Central memory CD8-positive, alpha-beta T cell (primary cell): ENCODE measurements at regions not wholly inside any gene's neighbourhood (a gene's known extent, or its start where the extent isn't known, plus 50 kb on each side); places are given as distances from the start of the nearest gene placed in this dataset.

ENCODE experiments used
- ATAC-seq: fragments of 150-1000 bp; cut with Tn5 transposase; replicated peaks from 2 replicates; pipeline ENCODE4 v1.10.0; 2022; ENCODE audit warnings: mild to moderate bottlenecking, moderate FRiP score, moderate number of reproducible peaks; ENCODE audit not compliant: poor library complexity, severe bottlenecking; ENCODE audit errors: extremely low read depth
- DNase-seq, 2 donors: peaks; one replicate each; pipeline ENCODE4 v3.0.0; 2021; ENCODE audit warnings: low spot score in 2 of 2
- H3K27ac Mint-ChIP-seq: one replicate; pipeline ENCODE4 v1.8.0; 2022; ENCODE audit warnings: low read depth, mild to moderate bottlenecking, moderate library complexity, mixed read lengths
- H3K27me3 Mint-ChIP-seq: one replicate; pipeline ENCODE4 v1.8.0; 2022; ENCODE audit warnings: mixed read lengths
- H3K36me3 Mint-ChIP-seq: one replicate; pipeline ENCODE4 v1.8.0; 2022; ENCODE audit warnings: mild to moderate bottlenecking, moderate library complexity, mixed read lengths; ENCODE audit not compliant: insufficient read depth
- H3K4me1 Mint-ChIP-seq: one replicate; pipeline ENCODE4 v1.8.0; 2022; ENCODE audit warnings: mixed read lengths
- H3K4me3 Mint-ChIP-seq: one replicate; pipeline ENCODE4 v1.8.0; 2022; ENCODE audit warnings: mild to moderate bottlenecking, moderate library complexity, mixed read lengths
- H3K9me3 Mint-ChIP-seq: one replicate; pipeline ENCODE4 v1.8.0; 2022; ENCODE audit warnings: mixed read lengths

- DNase-seq = no peak
- ATAC-seq = no peak
- H3K27ac Mint-ChIP-seq = no peak overlapping the region
These were observed 303.5 kb upstream of the TSHZ2 start for GRCh38 chr20:52668626-52669025.

GRCh38 chr20:52667358-52667757 lies 304.8 kb upstream of the TSHZ2 start:
- Mint-ChIP-seq H3K9me3 (no peaks in the 10 kb centered on the region), H3K4me3 (no peak overlapping the region), H3K4me1 (no peaks in the 10 kb centered on the region), H3K27ac (no peak overlapping the region), H3K36me3 (peaks cover 3% of the 10 kb centered on the region), H3K27me3 (peaks cover 34% of the 10 kb centered on the region)
- DNase-seq (no peak), ATAC-seq (no peak)

More at GRCh38 chr20:52668626-52669025, 303.5 kb upstream of the TSHZ2 start:
- H3K27me3 Mint-ChIP-seq = peaks cover 34% of the 10 kb centered on the region
- no peak overlapping the region for H3K4me3 Mint-ChIP-seq
- H3K4me1 Mint-ChIP-seq = no peaks in the 10 kb centered on the region
- no peaks in the 10 kb centered on the region for H3K9me3 Mint-ChIP-seq
- H3K36me3 Mint-ChIP-seq = peaks cover 3% of the 10 kb centered on the region

GRCh38 chr20:52665441-52665840 lies 306.7 kb upstream of the TSHZ2 start:
- Mint-ChIP-seq H3K9me3 (no peaks in the 10 kb centered on the region), H3K4me1 (no peaks in the 10 kb centered on the region), H3K36me3 (peaks cover 1% of the 10 kb centered on the region), H3K27me3 (peaks cover 22% of the 10 kb centered on the region), H3K27ac (no peak overlapping the region), H3K4me3 (no peak overlapping the region)
- DNase-seq = no peak
- ATAC-seq = no peak

GRCh38 chr20:52655395-52655794 lies 316.8 kb upstream of the TSHZ2 start:
- H3K9me3 Mint-ChIP-seq = no peaks in the 10 kb centered on the region
- no peak overlapping the region for H3K4me3 Mint-ChIP-seq
- ATAC-seq (no peak), DNase-seq (no peak)
- H3K36me3 Mint-ChIP-seq = no peaks in the 10 kb centered on the region
- H3K27me3 Mint-ChIP-seq = peaks cover 24% of the 10 kb centered on the region
- no peaks in the 10 kb centered on the region for H3K4me1 Mint-ChIP-seq
- no peak overlapping the region for H3K27ac Mint-ChIP-seq

GRCh38 chr20:52654567-52654966 lies 317.6 kb upstream of the TSHZ2 start:
- Mint-ChIP-seq H3K4me3 (no peak overlapping the region), H3K36me3 (no peaks in the 10 kb centered on the region), H3K27ac (no peak overlapping the region), H3K27me3 (peaks cover 22% of the 10 kb centered on the region), H3K4me1 (no peaks in the 10 kb centered on the region), H3K9me3 (no peaks in the 10 kb centered on the region)
- DNase-seq (no peak), ATAC-seq (no peak)

- no peaks in the 10 kb centered on the region for H3K9me3 Mint-ChIP-seq
- DNase-seq (no peak), ATAC-seq (no peak)
- H3K27me3 Mint-ChIP-seq = peaks cover 32% of the 10 kb centered on the region
- H3K4me3 Mint-ChIP-seq = no peak overlapping the region
- no peaks in the 10 kb centered on the region for H3K4me1 Mint-ChIP-seq
- H3K36me3 Mint-ChIP-seq = no peaks in the 10 kb centered on the region
- H3K27ac Mint-ChIP-seq = no peak overlapping the region
These were observed 319.9 kb upstream of the TSHZ2 start for GRCh38 chr20:52652271-52652670.

- H3K36me3 Mint-ChIP-seq = no peaks in the 10 kb centered on the region
- peaks cover 32% of the 10 kb centered on the region for H3K27me3 Mint-ChIP-seq
- H3K27ac Mint-ChIP-seq = no peak overlapping the region
- H3K9me3 Mint-ChIP-seq = no peaks in the 10 kb centered on the region
- H3K4me1 Mint-ChIP-seq = no peaks in the 10 kb centered on the region
- no peak overlapping the region for H3K4me3 Mint-ChIP-seq
- ATAC-seq (no peak), DNase-seq (no peak)
These were observed 322.4 kb upstream of the TSHZ2 start for GRCh38 chr20:52649727-52650126.

GRCh38 chr20:52645822-52646221 lies 326.3 kb upstream of the TSHZ2 start:
- peaks cover 22% of the 10 kb centered on the region for H3K27me3 Mint-ChIP-seq
- H3K9me3 Mint-ChIP-seq = peaks cover 6% of the 10 kb centered on the region
- H3K4me3 Mint-ChIP-seq = no peak overlapping the region
- H3K27ac Mint-ChIP-seq = no peak overlapping the region
- ATAC-seq (no peak), DNase-seq (no peak)
- no peaks in the 10 kb centered on the region for H3K4me1 Mint-ChIP-seq
- H3K36me3 Mint-ChIP-seq = no peaks in the 10 kb centered on the region

- H3K36me3 Mint-ChIP-seq = no peaks in the 10 kb centered on the region
- ATAC-seq (no peak), DNase-seq (no peak)
- peaks cover under 1% of the 10 kb centered on the region for H3K27me3 Mint-ChIP-seq
- no peak overlapping the region for H3K4me3 Mint-ChIP-seq
- no peaks in the 10 kb centered on the region for H3K4me1 Mint-ChIP-seq
- peaks cover 6% of the 10 kb centered on the region for H3K9me3 Mint-ChIP-seq
- no peak overlapping the region for H3K27ac Mint-ChIP-seq
These were observed 329.1 kb upstream of the TSHZ2 start for GRCh38 chr20:52643034-52643433.

- no peak for ATAC-seq
- Mint-ChIP-seq H3K4me3 (no peak overlapping the region), H3K4me1 (no peaks in the 10 kb centered on the region), H3K27me3 (no peaks in the 10 kb centered on the region), H3K36me3 (no peaks in the 10 kb centered on the region), H3K9me3 (peaks cover 6% of the 10 kb centered on the region), H3K27ac (no peak overlapping the region)
- no peak for DNase-seq
These were observed 335.0 kb upstream of the TSHZ2 start for GRCh38 chr20:52637201-52637600.

GRCh38 chr20:52631469-52631868 lies 340.7 kb upstream of the TSHZ2 start:
- Mint-ChIP-seq H3K36me3 (no peaks in the 10 kb centered on the region), H3K27ac (no peak overlapping the region), H3K9me3 (peaks cover 5% of the 10 kb centered on the region), H3K4me3 (no peak overlapping the region), H3K27me3 (no peaks in the 10 kb centered on the region), H3K4me1 (peaks cover 5% of the 10 kb centered on the region)
- DNase-seq = no peak
- no peak for ATAC-seq

GRCh38 chr20:52630138-52630537 lies 342.0 kb upstream of the TSHZ2 start:
- H3K9me3 Mint-ChIP-seq = peaks cover 5% of the 10 kb centered on the region
- no peak for DNase-seq
- no peaks in the 10 kb centered on the region for H3K36me3 Mint-ChIP-seq
- H3K27me3 Mint-ChIP-seq = no peaks in the 10 kb centered on the region
- no peak overlapping the region for H3K27ac Mint-ChIP-seq
- peaks cover 5% of the 10 kb centered on the region for H3K4me1 Mint-ChIP-seq
- no peak overlapping the region for H3K4me3 Mint-ChIP-seq
- no peak for ATAC-seq

GRCh38 chr20:52624281-52624680 lies 347.9 kb upstream of the TSHZ2 start:
- Mint-ChIP-seq H3K27me3 (no peaks in the 10 kb centered on the region), H3K4me3 (no peak overlapping the region), H3K36me3 (no peaks in the 10 kb centered on the region), H3K27ac (no peak overlapping the region), H3K9me3 (no peaks in the 10 kb centered on the region), H3K4me1 (peaks cover 11% of the 10 kb centered on the region)
- no peak for DNase-seq
- no peak for ATAC-seq

GRCh38 chr20:52622081-52622480 lies 350.1 kb upstream of the TSHZ2 start:
- Mint-ChIP-seq H3K36me3 (no peaks in the 10 kb centered on the region), H3K4me1 (peaks cover 16% of the 10 kb centered on the region), H3K27me3 (peaks cover 4% of the 10 kb centered on the region), H3K4me3 (no peak overlapping the region), H3K9me3 (no peaks in the 10 kb centered on the region), H3K27ac (no peak overlapping the region)
- DNase-seq (no peak), ATAC-seq (no peak)
